UCSD-AML1 (cell line): ENCODE measurements at regions not wholly inside any gene's neighbourhood (a gene's known extent, or its start where the extent isn't known, plus 50 kb on each side); places are given as distances from the start of the nearest gene placed in this dataset.
A peak's percentile ranks its signal among the peaks of the same experiment; 100 is the strongest.
"Not testable (repeated sequence)": the region's sequence is repeated elsewhere in the genome, so short reads cannot be mapped to it uniquely, and the experiment has no call there.

Experiments used
- DNase-seq: peaks from one replicate; lab custom pipeline; 2025; ENCODE audit not compliant: unreplicated experiment; lab: John Stamatoyannopoulos, UW

DNA sequence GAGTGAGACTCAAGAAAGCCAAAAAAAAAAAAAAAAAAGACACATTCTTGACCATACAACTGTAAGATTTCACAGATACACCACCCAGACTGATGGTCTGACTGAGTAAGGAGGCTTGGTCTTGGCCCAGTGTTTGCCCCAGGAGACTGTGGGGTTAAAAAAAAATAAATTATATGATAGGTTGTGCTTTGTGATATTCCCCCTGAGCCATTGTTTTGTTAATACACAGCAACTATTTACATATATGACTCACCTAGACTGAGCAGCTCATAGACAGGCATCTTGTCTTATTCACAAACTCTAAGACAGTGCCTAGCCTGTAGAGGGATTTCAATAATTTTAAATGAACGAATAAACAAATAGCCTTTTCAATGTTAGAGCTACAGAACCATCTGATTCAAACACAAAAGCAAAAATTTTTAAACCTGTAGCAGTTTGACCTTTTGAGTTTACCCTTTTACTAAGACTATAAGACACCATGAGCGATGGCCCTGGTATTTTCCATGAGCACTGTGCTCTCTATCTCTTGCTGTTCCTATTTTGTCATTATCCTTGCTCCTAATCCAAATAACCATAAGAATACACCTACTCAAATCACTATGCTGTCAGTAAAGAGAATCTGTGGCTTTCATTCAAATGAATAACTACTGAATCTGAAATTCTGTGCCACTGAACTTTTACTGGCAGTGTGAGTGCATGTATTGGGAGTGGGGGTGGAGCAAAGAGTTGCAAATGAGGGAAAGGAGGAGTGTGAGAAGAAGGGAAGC is 199.4 kb upstream of the PTBP2 start:
- no peak for DNase-seq

DNA sequence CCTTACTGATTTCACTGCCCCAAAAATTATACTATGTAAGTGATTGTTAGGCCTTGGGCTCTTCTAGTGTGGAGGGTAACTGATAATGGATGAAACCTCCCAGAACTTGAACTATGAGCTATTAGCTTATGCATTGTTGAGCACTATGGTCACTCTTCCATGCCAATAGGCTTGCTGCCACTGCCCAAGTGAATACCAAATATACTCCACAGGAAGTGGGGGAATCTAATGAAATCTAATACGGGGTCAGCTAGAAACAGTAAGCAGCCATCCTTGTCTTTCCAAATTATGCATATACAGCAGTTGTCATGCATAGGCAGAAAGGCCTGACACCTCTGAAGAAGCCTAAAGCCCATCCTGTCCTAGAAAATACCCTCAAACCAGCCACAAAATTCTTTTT is 198.7 kb upstream of the PTBP2 start:
- no peak for DNase-seq

- DNase-seq = peak; percentile 7
These were observed 197.5 kb upstream of the PTBP2 start for GRCh38 chr1:96524100-96524499.

DNA sequence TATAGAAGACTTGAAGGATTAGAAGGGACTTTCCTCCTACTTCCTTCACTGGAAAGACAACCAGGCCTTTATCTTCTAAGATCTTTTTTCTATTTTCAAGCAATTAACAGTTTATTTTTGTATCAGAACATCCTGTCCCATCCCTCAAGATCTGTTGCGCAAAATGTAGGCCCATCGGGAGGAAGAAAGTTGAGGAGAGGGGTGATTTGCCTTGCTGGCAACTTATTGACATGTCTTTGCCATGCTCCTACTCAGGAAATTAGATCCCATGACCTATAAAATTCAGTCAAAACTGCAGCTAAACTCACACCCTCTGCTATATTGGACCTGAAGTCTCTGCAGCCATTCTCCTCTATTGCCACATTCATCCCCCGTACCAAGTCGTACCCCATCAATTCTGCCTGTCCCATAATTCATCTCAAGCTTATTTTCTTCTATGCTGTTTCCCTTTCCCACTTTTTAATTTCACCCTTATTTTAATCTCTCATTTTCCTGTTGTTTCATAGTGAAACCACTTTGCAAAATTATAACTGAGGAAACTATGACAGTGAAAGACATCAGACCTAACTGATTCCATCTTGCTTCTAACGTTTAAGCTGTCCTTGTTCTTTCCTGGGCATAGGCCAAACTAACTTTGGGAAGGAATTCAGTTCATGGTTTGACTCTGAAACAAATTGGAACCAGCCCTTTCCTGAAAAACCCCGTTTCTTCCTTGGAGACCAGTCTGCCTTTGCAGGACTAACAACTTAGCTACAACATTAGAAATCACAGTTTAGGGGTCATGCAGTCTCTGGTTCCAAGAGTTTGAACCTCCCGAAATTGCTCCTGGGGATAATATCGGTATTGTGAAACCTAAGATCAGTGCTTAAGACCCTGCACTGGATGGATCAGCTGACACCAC is 195.7 kb upstream of the PTBP2 start:
- no peak for DNase-seq

- not testable (repeated sequence) for DNase-seq
These were observed 192.9 kb upstream of the PTBP2 start for GRCh38 chr1:96528672-96529071.

GRCh38 chr1:96533820-96534219 is 187.8 kb upstream of the PTBP2 start:
- DNase-seq = no peak

- DNase-seq = no peak
These were observed 185.0 kb upstream of the PTBP2 start for GRCh38 chr1:96536581-96536980.

DNA sequence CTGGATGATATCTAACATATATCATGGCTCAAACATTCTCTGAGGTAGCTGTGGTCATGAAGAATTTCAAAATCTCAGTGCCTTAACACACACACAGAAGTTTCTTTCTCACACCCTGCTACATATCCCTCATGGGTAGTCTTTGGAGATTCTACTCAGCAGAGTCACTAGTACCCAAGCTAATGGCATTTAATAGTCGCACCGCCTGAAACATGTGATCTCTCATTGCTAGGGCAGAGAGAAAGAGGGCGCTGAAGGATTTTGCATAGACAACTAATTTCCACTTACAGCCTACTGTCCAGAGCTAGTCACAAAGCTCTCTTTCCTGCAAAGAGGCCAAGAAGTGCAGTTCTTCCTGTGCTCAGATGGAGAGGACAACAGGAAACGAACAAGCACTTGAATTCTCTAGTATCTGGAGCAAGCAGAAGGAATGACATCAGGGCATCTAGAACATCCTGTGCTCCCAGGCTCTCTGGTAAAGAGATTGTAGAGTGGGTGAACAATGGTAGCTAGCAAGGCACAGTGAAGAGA is 183.4 kb upstream of the PTBP2 start:
- peak; percentile 9 for DNase-seq

DNA sequence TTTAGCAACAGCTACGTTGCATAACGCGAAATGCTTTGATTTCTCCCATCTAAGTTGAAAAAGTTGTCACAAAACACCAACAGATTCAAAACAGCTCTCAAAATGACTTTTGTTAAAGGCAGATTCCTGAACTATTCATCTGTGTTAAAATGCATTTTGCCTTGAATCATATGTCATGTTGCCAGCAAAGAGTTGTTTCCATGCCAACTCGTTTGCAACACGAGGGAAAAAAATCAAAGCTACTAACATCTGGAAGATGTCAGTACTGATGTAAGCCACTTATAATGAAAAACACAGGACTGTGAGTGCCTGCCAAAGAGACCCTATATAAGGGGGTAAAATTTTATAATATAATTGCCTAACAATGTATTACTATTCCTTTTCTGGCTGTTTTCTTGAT is 182.7 kb upstream of the PTBP2 start:
- no peak for DNase-seq

- DNase-seq = no peak
These were observed 180.1 kb upstream of the PTBP2 start for GRCh38 chr1:96541491-96541890.

DNA sequence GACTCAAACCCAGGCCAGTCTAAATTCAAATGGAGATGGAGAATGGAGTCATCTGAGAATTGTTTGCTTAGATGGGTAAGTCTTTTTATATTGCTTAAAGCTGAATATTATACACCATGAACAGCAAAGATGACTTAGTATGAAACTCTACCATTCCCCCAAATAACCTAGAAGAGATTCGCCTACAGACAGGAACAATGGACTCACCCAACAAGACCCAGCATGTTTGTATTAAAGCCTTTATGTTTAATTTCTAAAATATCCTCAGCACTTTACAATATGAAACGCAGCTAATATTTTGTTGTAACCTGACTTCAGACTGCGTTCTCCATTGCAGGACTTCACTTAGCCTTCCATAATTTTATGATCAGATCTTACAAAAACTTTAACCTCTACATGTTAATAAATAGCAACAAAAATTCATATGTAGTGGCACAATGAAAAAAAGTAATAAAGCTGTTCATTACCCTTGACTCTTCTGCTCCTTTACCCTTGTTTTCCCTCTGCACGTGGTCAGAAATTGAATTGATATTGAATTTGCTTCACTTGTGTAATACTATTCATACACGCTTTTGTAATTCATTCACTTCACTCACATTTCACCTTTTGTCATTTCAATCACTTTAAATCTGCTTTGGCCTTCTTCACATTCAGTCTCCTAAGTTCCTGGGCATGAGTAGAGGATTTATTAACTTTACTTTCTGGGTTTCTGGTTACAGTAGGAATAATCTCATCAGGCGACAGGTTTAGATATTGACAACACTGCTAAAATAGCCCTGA is 177.3 kb upstream of the PTBP2 start:
- DNase-seq = no peak

DNA sequence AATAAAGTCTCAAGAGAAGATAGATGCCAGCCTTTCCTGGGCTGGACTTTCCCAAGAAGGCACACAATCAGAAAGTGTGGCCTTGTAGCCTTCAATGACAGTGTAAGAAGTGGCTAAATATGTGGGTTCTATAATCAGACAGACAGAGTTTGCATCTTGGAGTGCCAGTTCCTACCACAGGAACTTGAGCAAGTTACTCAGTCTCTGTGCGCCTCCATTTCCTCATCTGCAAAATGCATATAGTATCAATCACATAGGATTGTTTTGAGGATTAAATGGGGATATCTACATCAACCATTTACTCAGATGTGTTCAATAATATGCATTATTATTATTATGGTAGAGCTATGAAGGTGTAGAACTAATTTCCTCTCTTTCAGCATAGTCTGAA is 176.8 kb upstream of the PTBP2 start:
- DNase-seq = peak; percentile 11

- no peak for DNase-seq
These were observed 175.5 kb upstream of the PTBP2 start for GRCh38 chr1:96545935-96546656.

DNA sequence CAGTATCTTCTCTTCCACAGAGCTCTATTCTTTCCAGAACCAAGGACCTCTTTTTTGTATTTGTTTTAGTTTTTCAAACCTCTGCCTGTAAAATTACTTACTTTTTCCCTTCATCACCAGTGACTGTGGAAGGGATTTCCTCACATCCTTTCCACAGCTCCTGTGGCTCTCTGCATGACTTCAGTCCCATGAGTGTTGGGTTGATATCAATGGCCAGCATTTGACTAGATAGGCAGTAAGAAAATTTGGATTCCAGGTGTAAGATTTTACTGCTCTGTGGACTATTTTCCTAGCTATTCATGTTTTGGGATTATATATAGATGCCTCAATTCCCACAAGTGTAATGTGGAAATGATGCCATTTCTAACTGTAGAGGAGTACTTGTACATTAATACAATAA is 171.5 kb upstream of the PTBP2 start:
- no peak for DNase-seq

DNA sequence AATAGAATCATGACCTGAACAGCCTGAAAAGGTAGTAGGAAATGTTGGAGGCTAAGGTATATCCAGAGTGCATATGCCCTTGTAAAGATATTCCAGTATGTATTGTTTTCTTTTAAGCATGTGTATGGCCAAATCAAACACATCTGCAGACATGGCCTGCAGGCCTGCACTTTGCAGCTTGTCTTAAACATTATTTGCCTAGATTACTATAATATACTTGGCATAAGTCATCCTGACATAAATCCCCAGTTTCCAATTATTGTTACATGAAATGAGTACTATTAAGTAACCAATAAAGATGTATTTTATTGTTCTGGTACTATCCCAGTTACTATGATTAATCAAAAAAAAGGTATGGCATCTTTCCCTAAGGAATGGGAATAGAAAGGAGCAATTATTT is 169.1 kb upstream of the PTBP2 start:
- DNase-seq = no peak

- DNase-seq = no peak
These were observed 167.8 kb upstream of the PTBP2 start for GRCh38 chr1:96553811-96554210.

- no peak for DNase-seq
These were observed 167.2 kb upstream of the PTBP2 start for GRCh38 chr1:96554364-96554763.

DNA sequence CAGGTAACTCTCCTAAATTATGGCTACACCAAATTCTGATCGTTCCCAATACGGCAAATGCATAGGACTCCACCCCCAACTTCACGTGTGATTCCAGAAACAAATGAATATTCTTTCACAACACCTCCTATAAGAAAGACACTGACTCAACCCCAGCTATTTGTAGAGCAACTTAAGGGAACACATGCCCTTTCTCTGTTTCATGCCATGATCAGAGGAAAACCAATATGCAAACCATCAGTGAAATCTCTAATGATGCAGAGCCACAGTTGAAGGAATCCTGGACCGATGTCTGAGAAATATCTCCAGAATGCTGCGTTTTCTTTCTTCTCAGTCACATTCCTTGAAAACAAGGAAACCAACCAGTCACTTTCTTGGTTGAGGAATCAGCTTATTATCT is 164.2 kb upstream of the PTBP2 start:
- no peak for DNase-seq

DNA sequence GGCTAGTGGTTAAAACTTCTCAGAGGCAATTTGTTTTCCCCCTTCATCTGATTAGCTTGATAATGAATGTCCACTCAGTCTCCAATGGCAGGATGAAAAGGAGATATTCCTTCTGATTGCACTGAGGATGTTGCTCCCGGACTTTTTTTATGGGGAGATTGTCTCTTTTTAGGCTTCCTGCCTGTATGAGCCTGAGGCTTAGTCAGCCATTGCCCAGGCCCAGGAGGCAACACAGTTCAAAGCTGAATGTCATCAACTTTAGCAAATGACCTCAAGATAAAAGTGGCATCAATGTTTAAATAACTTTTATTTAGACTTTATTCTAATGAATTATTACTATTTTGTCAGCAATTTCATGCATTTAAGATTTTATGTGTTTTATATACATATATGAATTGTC is 162.9 kb upstream of the PTBP2 start:
- DNase-seq = no peak

GRCh38 chr1:96559181-96559580 is 162.4 kb upstream of the PTBP2 start:
- DNase-seq = no peak
